Keratinocyte (primary cell): ENCODE measurements at regions not wholly inside any gene's neighbourhood (a gene's known extent, or its start where the extent isn't known, plus 50 kb on each side); places are given as distances from the start of the nearest gene placed in this dataset.

Experiments
- CTCF ChIP-seq, 3 experiments: IDR thresholded peaks in 1 of 3; conservative IDR thresholded peaks in 1 of 3; optimal IDR thresholded peaks in 1 of 3; 2 replicates in 2 of 3; 3 replicates in 1 of 3; pipeline versions ENCODE3 to v1.5.1; 2011; ENCODE audit warnings: low read length in 3 of 3, mild to moderate bottlenecking in 3 of 3, moderate library complexity in 2 of 3, control low read depth in 1 of 3, inconsistent platforms in 1 of 3; ENCODE audit not compliant: insufficient read depth in 2 of 3; ENCODE audit errors: extremely low read depth in 1 of 3
- EZH2 ChIP-seq: IDR thresholded peaks from one replicate; pipeline ENCODE4 v1.6.1; 2012; ENCODE audit warnings: inconsistent platforms, mild to moderate bottlenecking, low read length, moderate library complexity

GRCh38 chr10:6951732-6952131 lies 371.7 kb upstream of the PRKCQ start:
- TF ChIP-seq CTCF (optimal IDR thresholded peaks at IDR 0.05 in 1 of 3, IDR thresholded peaks at IDR 0.05 in 1 of 3, conservative IDR thresholded peaks at IDR 0.05 in 1 of 3; ENCODE audit: extremely low read depth in 1 of 3, insufficient read depth in 2 of 3, low read length in 3 of 3) (no peak), EZH2 (no peak)
